ENCODE measurements at regions not wholly inside any gene's neighbourhood (a gene's known extent, or its start where the extent isn't known, plus 50 kb on each side); places are given as distances from the start of the nearest gene placed in this dataset.
"Not testable (repeated sequence)": the region's sequence is repeated elsewhere in the genome, so short reads cannot be mapped to it uniquely, and the experiment has no call there.

DNA sequence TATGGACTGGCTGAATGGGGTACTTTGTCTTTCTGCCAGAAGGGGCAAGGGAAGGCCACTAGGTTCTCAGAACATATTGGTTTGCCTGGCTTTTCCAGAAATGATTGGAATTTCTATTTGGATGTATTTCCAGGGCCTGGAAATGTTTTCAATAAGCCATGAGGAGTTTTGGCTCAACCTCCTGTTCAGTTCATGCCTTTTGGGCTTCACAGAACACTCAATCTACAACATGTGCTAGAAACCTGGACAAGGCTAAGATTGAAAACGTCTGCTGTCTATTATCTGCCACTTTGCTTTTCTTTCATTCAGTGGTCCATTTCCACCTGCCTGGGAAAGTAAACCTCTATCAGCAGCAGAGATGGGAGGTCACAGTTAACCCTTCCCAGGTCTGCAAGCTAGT lies 793.4 kb downstream of the TENT5A start:
- no peak for DNase-seq (ENCODE audit: low read depth)
- in situ Hi-C loops (cut with HindIII; ENCODE audit: low pct_unique_long_range_greater_than_20kb, low sequenced_read_pairs), result no loop called here

DNA sequence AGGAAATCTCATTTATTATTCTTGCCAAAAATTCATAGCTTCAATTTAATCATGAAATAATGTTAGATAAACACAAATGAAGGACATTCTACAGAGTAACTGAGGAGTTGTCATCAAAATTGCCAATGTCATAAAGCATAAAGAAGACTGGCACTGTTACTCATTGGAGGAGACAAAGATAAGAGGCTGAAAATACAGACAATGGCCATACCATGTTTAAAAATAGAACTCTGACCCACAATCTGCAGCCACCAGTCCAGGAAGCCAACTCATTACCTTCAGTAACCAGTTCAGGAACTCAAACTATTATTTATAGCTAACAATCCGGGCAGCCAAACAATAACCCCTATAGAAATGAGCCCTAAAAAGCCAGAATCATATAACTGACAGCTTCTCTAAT lies 795.6 kb downstream of the TENT5A start:
- no peak for DNase-seq (ENCODE audit: low read depth)
- in situ Hi-C loops (cut with HindIII; ENCODE audit: low pct_unique_long_range_greater_than_20kb, low sequenced_read_pairs), result no loop called here

DNA sequence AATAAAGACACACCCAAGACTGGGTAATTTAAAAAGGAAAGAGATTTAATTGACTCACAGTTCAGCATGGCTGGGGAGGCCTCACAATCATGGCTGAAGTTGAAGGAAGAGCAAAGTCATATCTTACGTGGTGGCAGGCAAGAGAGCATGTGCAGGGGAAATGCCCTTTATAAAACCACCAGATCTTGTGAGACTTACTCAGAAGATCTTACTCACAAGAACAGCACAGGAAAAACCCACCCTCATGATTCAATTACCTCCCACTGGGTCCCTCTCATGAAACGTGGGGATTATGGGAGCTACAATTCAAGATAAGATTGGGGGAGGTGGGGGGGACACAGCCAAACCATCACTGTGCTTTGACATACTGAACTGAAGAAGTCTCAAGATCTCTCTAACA lies 800.0 kb downstream of the TENT5A start:
- DNase-seq (ENCODE audit: low read depth); in situ Hi-C loops (cut with HindIII; ENCODE audit: low pct_unique_long_range_greater_than_20kb, low sequenced_read_pairs): not testable (repeated sequence)

- in situ Hi-C loops (cut with HindIII; ENCODE audit: low pct_unique_long_range_greater_than_20kb, low sequenced_read_pairs), result no loop called here
- no peak for DNase-seq (ENCODE audit: low read depth)
Measured at GRCh38 chr6:80946402-80946801, 806.1 kb downstream of the TENT5A start.

DNA sequence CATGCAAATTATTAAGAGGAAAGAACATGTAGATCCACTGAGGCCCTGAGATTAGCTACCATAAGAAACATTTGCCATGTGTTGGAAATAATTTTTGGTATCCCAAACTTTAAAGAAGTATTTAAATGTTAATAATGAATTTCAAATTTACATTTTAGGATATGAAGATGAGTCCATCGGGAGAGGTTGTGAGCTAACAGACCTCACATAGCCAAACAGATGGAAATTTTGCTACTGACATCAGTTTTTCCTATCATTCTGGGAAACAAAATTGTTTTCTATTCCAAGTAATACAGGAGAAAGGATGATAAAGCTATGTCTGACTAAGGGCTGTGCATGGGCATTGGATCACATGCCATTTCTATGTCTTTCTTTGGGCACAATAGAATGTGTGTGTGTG lies 809.6 kb downstream of the TENT5A start:
- DNase-seq (ENCODE audit: low read depth), result no peak
- in situ Hi-C loops (cut with HindIII; ENCODE audit: low pct_unique_long_range_greater_than_20kb, low sequenced_read_pairs), result no loop called here

GRCh38 chr6:80940976-80941375 lies 811.5 kb downstream of the TENT5A start:
- in situ Hi-C loops (cut with HindIII; ENCODE audit: low pct_unique_long_range_greater_than_20kb, low sequenced_read_pairs), result no loop called here

DNA sequence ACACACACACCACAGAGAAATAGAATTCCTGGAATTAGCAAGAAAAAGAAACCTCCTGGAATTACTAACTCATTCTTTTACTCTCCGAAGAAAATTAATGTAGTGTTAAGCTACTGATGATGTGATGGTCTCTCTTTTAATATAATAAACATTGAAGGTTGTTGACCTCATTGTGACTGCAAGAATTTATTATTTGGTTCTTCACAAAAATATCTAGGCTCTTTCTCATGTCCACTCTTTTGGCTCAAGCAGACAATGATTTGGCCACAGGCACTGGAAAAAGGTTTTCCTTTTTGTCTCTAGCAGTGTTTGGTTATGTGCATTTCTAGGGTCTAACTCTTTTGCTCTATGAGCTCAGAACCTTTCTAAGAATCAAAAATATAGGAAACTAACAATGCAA lies 811.9 kb downstream of the TENT5A start:
- no peak for DNase-seq (ENCODE audit: low read depth)
- in situ Hi-C loops (cut with HindIII; ENCODE audit: low pct_unique_long_range_greater_than_20kb, low sequenced_read_pairs), result no loop called here

More at GRCh38 chr6:80940976-80941375, 811.5 kb downstream of the TENT5A start:
- DNase-seq (ENCODE audit: low read depth), result no peak

GRCh38 chr6:80939898-80940297 lies 812.6 kb downstream of the TENT5A start:
- DNase-seq (ENCODE audit: low read depth), result no peak
- in situ Hi-C loops (cut with HindIII; ENCODE audit: low pct_unique_long_range_greater_than_20kb, low sequenced_read_pairs), result no loop called here

- in situ Hi-C loops (cut with HindIII; ENCODE audit: low pct_unique_long_range_greater_than_20kb, low sequenced_read_pairs), result no loop called here
- no peak for DNase-seq (ENCODE audit: low read depth)
Measured at GRCh38 chr6:80939480-80939879, 813.0 kb downstream of the TENT5A start.

- DNase-seq (ENCODE audit: low read depth), result no peak
- in situ Hi-C loops (cut with HindIII; ENCODE audit: low pct_unique_long_range_greater_than_20kb, low sequenced_read_pairs), result no loop called here
Measured at GRCh38 chr6:80938131-80938530, 814.4 kb downstream of the TENT5A start.

DNA sequence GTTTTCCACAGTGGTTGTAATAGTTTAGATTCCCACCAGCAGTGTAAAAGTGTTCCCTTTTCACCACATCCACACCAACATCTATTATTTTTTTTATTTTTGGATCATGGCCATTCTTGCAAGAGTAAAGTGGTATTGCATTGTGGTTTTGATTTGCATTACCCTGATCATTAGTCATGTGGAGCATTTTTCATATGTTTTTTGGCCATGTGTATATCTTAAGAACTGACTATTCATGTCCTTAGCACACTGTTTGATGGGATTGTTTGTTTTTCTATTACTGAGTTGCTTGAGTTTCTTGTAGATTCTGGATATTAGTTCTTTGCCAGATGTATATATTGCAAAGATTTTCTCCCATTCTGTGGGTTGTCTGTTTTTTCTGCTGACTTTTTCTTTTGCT lies 820.1 kb downstream of the TENT5A start:
- in situ Hi-C loops (cut with HindIII; ENCODE audit: low pct_unique_long_range_greater_than_20kb, low sequenced_read_pairs), result no loop called here
- no peak for DNase-seq (ENCODE audit: low read depth)

DNA sequence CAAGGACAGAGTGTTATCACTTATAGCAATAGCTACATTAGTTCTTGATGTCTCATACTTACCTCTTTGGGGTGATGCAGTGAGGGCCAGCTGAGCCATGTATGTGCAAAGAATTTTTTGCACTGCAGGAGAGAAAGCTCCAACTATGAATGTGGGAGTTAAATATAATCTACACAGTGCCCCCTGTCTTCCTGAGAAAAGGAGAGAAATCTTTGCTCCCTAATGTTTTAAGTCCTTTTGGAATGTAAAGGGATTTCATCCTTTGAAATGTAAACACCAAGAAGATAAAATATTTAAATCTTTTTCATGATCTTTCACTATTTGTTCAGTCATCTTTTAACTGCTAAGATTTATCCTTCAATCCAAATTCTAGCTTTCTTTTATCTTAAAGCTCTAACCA lies 822.1 kb downstream of the TENT5A start:
- in situ Hi-C loops (cut with HindIII; ENCODE audit: low pct_unique_long_range_greater_than_20kb, low sequenced_read_pairs), result no loop called here
- no peak for DNase-seq (ENCODE audit: low read depth)

GRCh38 chr6:80923816-80924215 lies 817.3 kb downstream of the BCKDHB start:
- DNase-seq (ENCODE audit: low read depth), result no peak
- in situ Hi-C loops (cut with HindIII; ENCODE audit: low pct_unique_long_range_greater_than_20kb, low sequenced_read_pairs), result no loop called here

DNA sequence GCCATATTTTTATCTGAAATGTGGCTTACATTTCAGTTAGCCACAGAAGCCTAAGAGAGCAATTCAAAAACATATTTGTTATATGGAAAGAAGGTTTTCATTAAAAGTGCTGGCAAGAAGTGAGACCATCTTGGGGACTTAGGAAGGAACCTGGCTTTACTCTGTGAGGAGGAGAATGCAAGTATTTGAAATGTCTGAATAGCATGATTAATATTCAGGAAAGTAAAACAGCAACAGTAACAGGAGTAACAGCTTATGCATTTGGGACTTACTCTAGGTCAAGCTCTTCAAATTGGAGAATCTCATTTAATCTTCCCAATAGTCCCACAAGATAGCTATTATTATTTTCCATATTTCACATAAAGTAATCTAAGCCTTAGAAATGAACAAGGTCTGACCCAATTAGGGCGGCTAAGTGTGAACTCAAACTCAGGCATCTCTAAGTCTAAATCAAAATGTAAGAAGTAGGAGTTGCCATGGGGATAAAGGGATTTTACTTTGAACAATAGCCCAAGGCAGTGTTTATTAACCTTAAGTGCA lies 816.5 kb downstream of the BCKDHB start:
- in situ Hi-C loops (cut with HindIII; ENCODE audit: low pct_unique_long_range_greater_than_20kb, low sequenced_read_pairs), result no loop called here
- no peak for DNase-seq (ENCODE audit: low read depth)

GRCh38 chr6:80921861-80922460 lies 815.5 kb downstream of the BCKDHB start:
- in situ Hi-C loops (cut with HindIII; ENCODE audit: low pct_unique_long_range_greater_than_20kb, low sequenced_read_pairs), result no loop called here
- DNase-seq (ENCODE audit: low read depth), result no peak

GRCh38 chr6:80907831-80908230 lies 801.4 kb downstream of the BCKDHB start:
- DNase-seq (ENCODE audit: low read depth), result no peak
- in situ Hi-C loops (cut with HindIII; ENCODE audit: low pct_unique_long_range_greater_than_20kb, low sequenced_read_pairs), result no loop called here

- in situ Hi-C loops (cut with HindIII; ENCODE audit: low pct_unique_long_range_greater_than_20kb, low sequenced_read_pairs), result no loop called here
- DNase-seq (ENCODE audit: low read depth), result no peak
Measured at GRCh38 chr6:80903711-80904110, 797.2 kb downstream of the BCKDHB start.

- in situ Hi-C loops (cut with HindIII; ENCODE audit: low pct_unique_long_range_greater_than_20kb, low sequenced_read_pairs), result no loop called here
Measured at GRCh38 chr6:80886475-80886874, 780.0 kb downstream of the BCKDHB start.

DNA sequence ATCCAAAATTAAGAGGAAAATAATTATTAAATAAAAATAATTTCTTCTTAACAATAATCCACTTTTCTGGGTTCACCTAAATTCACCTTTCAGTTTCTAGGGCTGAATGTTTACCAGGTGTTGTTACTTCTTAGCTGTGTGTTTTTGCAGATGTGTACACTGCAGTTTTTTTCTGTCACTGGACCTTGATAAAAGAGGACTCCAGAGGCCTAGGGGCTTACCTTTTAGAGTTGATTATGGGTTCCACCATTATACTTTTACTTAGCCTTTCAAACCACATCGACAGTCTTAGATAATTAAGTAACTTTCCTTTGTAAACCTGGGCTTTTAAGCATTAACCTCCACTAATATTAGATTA lies 766.5 kb downstream of the BCKDHB start:
- no peak for DNase-seq (ENCODE audit: low read depth)
- in situ Hi-C loops (cut with HindIII; ENCODE audit: low pct_unique_long_range_greater_than_20kb, low sequenced_read_pairs), result no loop called here

More at GRCh38 chr6:80886475-80886874, 780.0 kb downstream of the BCKDHB start:
- no peak for DNase-seq (ENCODE audit: low read depth)

- in situ Hi-C loops (cut with HindIII; ENCODE audit: low pct_unique_long_range_greater_than_20kb, low sequenced_read_pairs), result no loop called here
Measured at GRCh38 chr6:80872199-80872950, 765.9 kb downstream of the BCKDHB start.

More at GRCh38 chr6:80872199-80872950, 765.9 kb downstream of the BCKDHB start:
- no peak for DNase-seq (ENCODE audit: low read depth)

Data from Caki2 (cell line).